ENCODE measurements at regions not wholly inside any gene's neighbourhood (a gene's known extent, or its start where the extent isn't known, plus 50 kb on each side); places are given as distances from the start of the nearest gene placed in this dataset.

DNA sequence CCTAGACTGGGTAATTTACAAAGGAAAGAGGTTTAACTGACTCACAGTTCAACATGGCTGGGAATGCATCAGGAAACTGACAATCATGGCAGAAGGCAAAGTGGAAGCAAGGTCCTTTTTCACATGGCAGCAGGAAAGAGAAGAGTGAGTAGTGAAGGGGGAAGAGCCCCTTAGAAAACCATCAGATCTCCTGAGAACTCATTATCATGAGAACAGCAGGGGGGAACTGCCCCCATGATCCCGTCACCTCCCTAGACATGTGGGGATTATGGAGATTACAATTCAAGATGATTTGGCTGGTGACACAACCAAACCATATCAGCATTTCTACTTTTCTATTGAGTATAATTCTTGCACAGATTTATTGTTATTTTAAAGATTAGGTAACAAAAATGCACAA, 822.1 kb upstream of the FLRT2 start:
- TF ChIP-seq, protein P1, sequence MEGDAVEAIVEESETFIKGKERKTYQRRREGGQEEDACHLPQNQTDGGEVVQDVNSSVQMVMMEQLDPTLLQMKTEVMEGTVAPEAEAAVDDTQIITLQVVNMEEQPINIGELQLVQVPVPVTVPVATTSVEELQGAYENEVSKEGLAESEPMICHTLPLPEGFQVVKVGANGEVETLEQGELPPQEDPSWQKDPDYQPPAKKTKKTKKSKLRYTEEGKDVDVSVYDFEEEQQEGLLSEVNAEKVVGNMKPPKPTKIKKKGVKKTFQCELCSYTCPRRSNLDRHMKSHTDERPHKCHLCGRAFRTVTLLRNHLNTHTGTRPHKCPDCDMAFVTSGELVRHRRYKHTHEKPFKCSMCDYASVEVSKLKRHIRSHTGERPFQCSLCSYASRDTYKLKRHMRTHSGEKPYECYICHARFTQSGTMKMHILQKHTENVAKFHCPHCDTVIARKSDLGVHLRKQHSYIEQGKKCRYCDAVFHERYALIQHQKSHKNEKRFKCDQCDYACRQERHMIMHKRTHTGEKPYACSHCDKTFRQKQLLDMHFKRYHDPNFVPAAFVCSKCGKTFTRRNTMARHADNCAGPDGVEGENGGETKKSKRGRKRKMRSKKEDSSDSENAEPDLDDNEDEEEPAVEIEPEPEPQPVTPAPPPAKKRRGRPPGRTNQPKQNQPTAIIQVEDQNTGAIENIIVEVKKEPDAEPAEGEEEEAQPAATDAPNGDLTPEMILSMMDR (IDR thresholded peaks at IDR 0.05), result no peak
- TF ChIP-seq POLR2A (IDR thresholded peaks at IDR 0.05), result no peak
